Spleen (tissue), 7 donors: ENCODE measurements at regions not wholly inside any gene's neighbourhood (a gene's known extent, or its start where the extent isn't known, plus 50 kb on each side); places are given as distances from the start of the nearest gene placed in this dataset.

Source experiments
- CTCF ChIP-seq, 11 experiments: fragments of 200-600 bp in 7 of 11; fragments of 450-650 bp in 4 of 11; sonication (generic) in 4 of 11; IDR thresholded peaks in 8 of 11; conservative IDR thresholded peaks in 3 of 11; 1 replicate in 7 of 11; 2 replicates in 4 of 11; pipeline versions ENCODE4 v1.4.0 to v1.8.0; 2016 to 2021; ENCODE audit warnings: antibody characterized with exemption in 11 of 11, inconsistent platforms in 4 of 11, mild to moderate bottlenecking in 1 of 11
- POLR2A ChIP-seq, 3 donors: fragments of 450-650 bp; IDR thresholded peaks; one replicate each; pipeline ENCODE4 v1.5.1; 2017; ENCODE audit warnings: antibody characterized with exemption in 3 of 3, mild to moderate bottlenecking in 1 of 3
- POLR2AphosphoS5 ChIP-seq, 3 donors: sonication (generic); formaldehyde crosslinking; IDR thresholded peaks; one replicate each; pipeline ENCODE4 v1.5.1; 2017; ENCODE audit warnings: antibody characterized with exemption in 3 of 3
- donor health status: DM: no; HTN: no; CAD: no; lungs with moderate emphysema.
- donor health status: DM: no; HTN: no; CAD: no.
- donor health status: DM: no; HTN: no; CAD: no.

- peak; percentile 5 to 78 (median 55) for TF ChIP-seq CTCF (IDR thresholded peaks at IDR 0.05 in 8 of 11, conservative IDR thresholded peaks at IDR 0.05 in 3 of 11)
- no peak for TF ChIP-seq POLR2A (IDR thresholded peaks at IDR 0.05)
- no peak for TF ChIP-seq POLR2AphosphoS5 (IDR thresholded peaks at IDR 0.05)
These were observed 601.6 kb downstream of the CPS1 start for GRCh38 chr2:211157856-211158463.
